SH-SY5Y (cell line): ENCODE measurements at regions not wholly inside any gene's neighbourhood (a gene's known extent, or its start where the extent isn't known, plus 50 kb on each side); places are given as distances from the start of the nearest gene placed in this dataset.

Experiments
- GATA2 ChIP-seq: IDR thresholded peaks from 2 replicates; pipeline ENCODE4 v1.6.1; 2011; ENCODE audit warnings: mild to moderate bottlenecking, low read depth, low read length
- GATA3 ChIP-seq: IDR thresholded peaks from 2 replicates; pipeline ENCODE4 v1.6.1; 2011; ENCODE audit warnings: low read depth, mild to moderate bottlenecking, low read length, moderate library complexity

- TF ChIP-seq GATA3, result no peak
- no peak for TF ChIP-seq GATA2
Observed at GRCh38 chr20:58040447-58041290, 187.8 kb downstream of the ANKRD60 start.

- TF ChIP-seq GATA2, result peak; percentile 47
- TF ChIP-seq GATA3, result no peak
Observed at GRCh38 chr20:58039274-58040092, 189.0 kb downstream of the ANKRD60 start.

GRCh38 chr20:58038123-58038654 lies 190.3 kb downstream of the ANKRD60 start:
- no peak for TF ChIP-seq GATA2
- no peak for TF ChIP-seq GATA3

GRCh38 chr20:58037631-58038030 lies 190.8 kb downstream of the ANKRD60 start:
- TF ChIP-seq GATA3, result no peak
- TF ChIP-seq GATA2, result no peak

DNA sequence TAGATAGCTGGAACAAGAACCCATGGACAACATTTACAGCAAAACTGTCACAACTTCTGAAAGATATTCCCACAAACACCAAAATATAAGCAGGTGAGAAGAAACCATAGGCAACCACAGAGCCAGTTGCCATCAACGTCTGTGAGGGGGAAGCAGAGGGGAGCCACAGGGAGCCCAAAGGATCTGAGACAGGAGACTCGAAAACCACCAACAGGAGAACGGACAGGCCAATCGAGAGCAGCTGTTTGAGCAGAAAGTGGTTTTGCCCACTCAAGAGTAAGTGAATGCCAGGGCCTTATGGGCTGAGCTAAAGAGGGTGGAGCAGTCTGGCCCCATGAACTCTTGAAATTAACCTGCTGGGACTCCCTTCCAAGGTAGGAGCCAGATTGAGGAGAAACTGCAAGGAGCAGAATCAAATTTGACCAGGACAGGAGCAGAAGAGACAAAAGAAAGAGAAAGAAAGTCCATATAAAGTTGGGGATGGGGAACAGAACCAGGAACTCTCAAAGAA lies 195.4 kb downstream of the ANKRD60 start:
- TF ChIP-seq GATA2, result no peak
- no peak for TF ChIP-seq GATA3

DNA sequence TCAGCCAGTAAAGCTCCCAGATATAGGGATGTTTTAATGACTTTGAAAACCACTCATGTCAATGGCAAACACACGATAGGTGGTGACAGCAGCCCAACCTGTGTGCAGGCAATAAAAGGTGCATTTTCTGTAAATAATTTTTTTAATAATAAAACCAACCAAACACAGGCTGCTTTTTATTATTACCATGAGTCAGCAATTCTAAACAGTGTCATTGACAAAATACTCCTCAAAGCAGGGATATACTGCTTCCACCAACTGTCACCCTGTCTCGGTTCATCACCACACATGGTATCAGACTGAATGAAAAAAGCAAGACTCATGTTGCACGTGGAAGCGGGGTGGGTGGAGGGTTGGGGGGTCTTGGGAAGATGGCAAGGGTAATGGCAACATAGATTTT lies 195.9 kb downstream of the ANKRD60 start:
- TF ChIP-seq GATA2, result no peak
- TF ChIP-seq GATA3, result no peak

- TF ChIP-seq GATA2 (no peak), GATA3 (no peak)
Observed at GRCh38 chr20:58028123-58028522, 200.3 kb downstream of the ANKRD60 start.

DNA sequence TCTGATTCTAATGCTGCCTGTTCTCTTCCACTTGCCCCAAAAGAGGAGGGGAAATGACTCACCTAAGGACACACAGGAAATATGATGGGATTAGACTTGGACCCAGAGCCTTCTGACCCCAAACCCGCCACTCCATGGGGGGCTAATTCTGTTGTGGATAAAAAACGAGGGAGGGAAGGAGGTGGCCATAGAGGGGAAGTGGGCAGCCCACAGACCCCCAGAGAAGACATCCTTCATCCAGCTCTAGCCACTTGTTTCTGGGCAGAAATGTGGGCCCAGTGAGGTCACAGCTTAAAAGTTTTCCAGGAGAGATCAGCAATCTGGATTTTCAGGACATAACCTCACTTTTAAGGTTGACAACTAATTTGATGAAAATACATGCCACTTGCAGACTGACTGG lies 202.1 kb downstream of the ANKRD60 start:
- TF ChIP-seq GATA2 (no peak), GATA3 (no peak)

GRCh38 chr20:58025233-58025632 lies 203.2 kb downstream of the ANKRD60 start:
- TF ChIP-seq GATA3, result no peak
- TF ChIP-seq GATA2, result no peak

GRCh38 chr20:58024241-58024721 lies 204.2 kb downstream of the ANKRD60 start:
- TF ChIP-seq GATA2, result no peak

- no peak for TF ChIP-seq GATA2
- no peak for TF ChIP-seq GATA3
Observed at GRCh38 chr20:58023781-58024180, 204.7 kb downstream of the ANKRD60 start.

DNA sequence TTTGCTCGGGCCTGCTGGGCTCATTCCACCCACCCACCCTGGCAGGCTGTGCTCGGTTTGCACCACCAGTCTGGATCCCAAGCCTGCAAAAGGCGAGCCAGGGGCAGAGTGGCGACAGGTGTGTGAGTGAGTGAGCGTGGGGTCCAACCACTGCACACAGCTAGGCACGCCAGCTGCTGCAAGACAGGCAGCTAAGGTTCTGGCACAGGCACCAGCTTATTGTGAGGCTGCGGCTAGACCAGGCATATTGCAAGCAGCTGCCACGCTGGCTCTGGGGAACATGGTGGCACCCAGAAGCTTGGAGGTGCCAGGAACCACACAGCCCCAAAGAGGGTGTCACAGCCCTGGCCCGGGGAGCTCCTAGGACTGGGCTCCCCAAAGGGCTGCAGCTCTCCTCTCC lies 205.1 kb downstream of the ANKRD60 start:
- TF ChIP-seq GATA2 (no peak), GATA3 (no peak)

GRCh38 chr20:58022711-58023110 lies 205.7 kb downstream of the ANKRD60 start:
- TF ChIP-seq GATA2 (no peak), GATA3 (no peak)

GRCh38 chr20:58021481-58021880 lies 207.0 kb downstream of the ANKRD60 start:
- TF ChIP-seq GATA2 (no peak), GATA3 (no peak)
